SK-N-MC (cell line): ENCODE measurements at regions not wholly inside any gene's neighbourhood (a gene's known extent, or its start where the extent isn't known, plus 50 kb on each side); places are given as distances from the start of the nearest gene placed in this dataset.

Source experiments
- DNase-seq: peaks from one replicate; pipeline ENCODE4 v3.0.0-alpha.2; 2011; ENCODE audit warnings: low read depth, low spot score
- H3K27ac ChIP-seq: fragments of 200-600 bp; sonication (generic); 2 replicates; pipeline ENCODE4 v1.5.1; 2016; ENCODE audit warnings: mixed run types
- H3K36me3 ChIP-seq: fragments of 200-600 bp; sonication (generic); 2 replicates; pipeline ENCODE4 v1.6.1; 2017; ENCODE audit warnings: antibody characterized with exemption, low read length, mixed read lengths; ENCODE audit not compliant: insufficient read depth
- H3K4me3 ChIP-seq: fragments of 200-600 bp; sonication (generic); 2 replicates; pipeline ENCODE4 v1.5.1; 2016
- H3K9ac ChIP-seq: fragments of 200-600 bp; sonication (generic); 2 replicates; pipeline ENCODE4 v1.8.0; 2017; ENCODE audit warnings: mixed run types, mixed read lengths; ENCODE audit not compliant: insufficient read length
- H3K9me3 ChIP-seq: fragments of 200-600 bp; sonication (generic); 2 replicates; pipeline ENCODE4 v1.6.1; 2017; ENCODE audit warnings: low read depth, mild to moderate bottlenecking, antibody characterized with exemption, low read length, moderate library complexity, mixed read lengths
- EZH2 ChIP-seq: fragments of 200-600 bp; sonication (generic); IDR thresholded peaks from one replicate; pipeline ENCODE4 v1.6.1; 2017; ENCODE audit warnings: antibody characterized with exemption
- FOXP2 ChIP-seq: optimal IDR thresholded peaks from 2 replicates; pipeline ENCODE3; 2011; ENCODE audit warnings: mild to moderate bottlenecking, moderate library complexity; ENCODE audit not compliant: insufficient read depth; ENCODE audit errors: extremely low read length, control extremely low read depth
- POLR2AphosphoS5 ChIP-seq: IDR thresholded peaks from 2 replicates; pipeline ENCODE4 v1.6.1; 2012; ENCODE audit warnings: mild to moderate bottlenecking, low read depth, low read length, borderline replicate concordance

DNA sequence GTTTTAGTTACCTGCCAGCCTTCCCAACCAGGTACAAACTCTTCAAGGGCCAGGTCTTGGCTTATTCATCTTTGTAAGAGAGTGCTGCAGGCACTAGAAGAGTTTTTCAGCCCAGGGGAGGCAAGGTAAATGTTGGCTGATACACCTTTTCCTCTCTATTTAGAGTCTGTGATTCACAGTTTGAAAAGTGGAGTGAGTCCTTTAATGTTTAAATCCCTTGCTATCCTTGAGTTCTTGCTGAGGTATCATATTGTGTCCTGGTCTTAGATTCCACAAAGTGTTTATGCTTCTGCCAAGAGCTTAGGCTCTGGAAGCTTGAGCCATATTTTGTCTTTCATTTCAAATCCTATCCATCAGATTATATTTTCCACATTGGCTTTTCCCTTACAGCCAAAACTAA is 52.8 kb upstream of the CITED2 start:
- H3K9ac ChIP-seq: no peak overlapping the region
- H3K4me3 ChIP-seq: no peak overlapping the region
- DNase-seq: no peak
- TF ChIP-seq POLR2AphosphoS5 (no peak), EZH2 (no peak), FOXP2 (no peak)
- H3K9me3 ChIP-seq: no peaks in the 10 kb centered on the region
- H3K27ac ChIP-seq: no peak overlapping the region
- H3K36me3 ChIP-seq: no peaks in the 10 kb centered on the region

DNA sequence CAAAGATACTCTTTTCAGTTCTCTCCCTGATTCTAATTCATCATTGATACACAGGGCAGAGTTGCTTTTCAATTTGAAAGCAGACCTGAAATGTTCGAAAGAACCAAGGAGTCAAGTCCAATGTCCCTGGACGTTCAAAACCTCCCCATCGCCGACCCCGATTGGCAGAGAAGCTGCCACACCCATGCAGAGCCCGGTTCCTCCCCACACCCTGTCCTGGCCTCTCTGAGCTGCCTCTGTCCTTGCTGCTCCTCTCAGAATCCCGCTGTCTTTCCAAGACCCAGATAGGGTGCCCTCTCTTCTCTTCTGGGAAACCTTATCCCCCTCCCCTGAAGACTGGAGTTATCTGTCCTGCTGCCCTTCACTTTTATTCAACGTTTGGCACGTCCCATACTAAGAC is 52.3 kb upstream of the CITED2 start:
- TF ChIP-seq FOXP2 (no peak), POLR2AphosphoS5 (no peak), EZH2 (no peak)

DNA sequence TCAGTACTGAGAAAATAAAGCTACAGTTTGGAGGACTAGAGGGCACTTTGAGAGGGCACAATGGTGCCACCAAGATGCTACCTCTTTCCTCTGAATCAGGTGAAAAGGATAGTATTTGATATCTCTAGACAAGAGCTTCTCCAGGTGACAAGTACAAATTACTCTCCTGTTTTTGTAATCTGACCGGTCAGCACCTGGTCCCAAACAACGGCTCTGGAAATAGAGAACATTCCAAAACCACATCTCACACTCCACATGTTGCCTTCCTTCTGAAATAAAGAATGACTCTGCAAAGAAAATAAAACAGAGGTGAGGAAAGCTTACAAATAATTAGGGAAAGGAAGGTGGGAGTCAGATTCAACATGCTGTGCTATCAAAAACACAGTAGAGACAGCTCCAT is 51.3 kb upstream of the CITED2 start:
- Histone ChIP-seq H3K27ac (no peak overlapping the region), H3K9ac (no peak overlapping the region), H3K4me3 (no peak overlapping the region), H3K9me3 (no peaks in the 10 kb centered on the region), H3K36me3 (no peaks in the 10 kb centered on the region)
- no peak for DNase-seq
- TF ChIP-seq FOXP2 (no peak), EZH2 (no peak), POLR2AphosphoS5 (no peak)

More for the DNA sequence above, 52.3 kb upstream of the CITED2 start:
- no peak for DNase-seq
- H3K9me3 ChIP-seq: no peaks in the 10 kb centered on the region
- no peaks in the 10 kb centered on the region for H3K36me3 ChIP-seq
- no peak overlapping the region for H3K9ac ChIP-seq
- no peak overlapping the region for H3K27ac ChIP-seq
- H3K4me3 ChIP-seq: no peak overlapping the region

DNA sequence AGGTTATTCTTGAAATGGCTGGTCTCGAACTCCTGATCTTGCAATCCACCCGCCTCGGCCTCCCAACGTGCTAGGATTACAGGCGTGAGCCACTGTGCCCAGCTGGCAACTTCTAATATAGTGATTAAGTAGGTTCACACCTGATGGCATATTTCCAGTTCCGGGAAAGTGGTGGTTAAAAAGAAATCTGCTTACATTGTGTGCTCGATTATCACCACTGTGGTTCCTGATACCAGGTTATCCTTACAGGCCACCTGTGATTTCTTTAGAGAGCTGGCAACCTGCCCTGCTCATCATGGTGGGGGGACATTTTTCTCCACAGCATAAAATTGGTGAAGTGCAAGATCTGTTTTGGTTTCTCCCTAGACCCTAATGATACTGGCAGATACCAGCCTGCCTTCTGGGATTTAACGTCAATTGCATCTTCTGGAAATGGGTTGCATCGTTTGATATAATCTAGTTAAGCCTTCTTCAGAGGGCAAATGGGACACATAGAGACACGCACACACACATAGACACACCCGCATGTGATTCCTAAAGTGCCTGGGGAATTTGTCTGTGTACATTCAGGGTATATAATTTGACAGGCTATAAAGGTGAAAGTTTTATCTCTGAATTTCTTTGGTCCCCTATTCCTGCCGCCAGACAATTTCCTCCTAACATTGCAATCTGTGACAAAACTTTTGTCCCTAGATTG is 49.7 kb upstream of the CITED2 start:
- Histone ChIP-seq H3K4me3 (no peak overlapping the region), H3K27ac (no peak overlapping the region), H3K36me3 (no peaks in the 10 kb centered on the region), H3K9ac (no peak overlapping the region), H3K9me3 (no peaks in the 10 kb centered on the region)
- TF ChIP-seq EZH2 (no peak), FOXP2 (no peak), POLR2AphosphoS5 (no peak)
- DNase-seq: no peak
